T-helper 1 cell (primary cell): ENCODE measurements at regions not wholly inside any gene's neighbourhood (a gene's known extent, or its start where the extent isn't known, plus 50 kb on each side); places are given as distances from the start of the nearest gene placed in this dataset.
"Not testable (repeated sequence)": the region's sequence is repeated elsewhere in the genome, so short reads cannot be mapped to it uniquely, and the experiment has no call there.

ENCODE experiments used
- DNase-seq, 5 donors: peaks; one replicate each; pipeline ENCODE4 v3.0.0-alpha.2; 2012 to 2020

- DNase-seq = no peak
Observed at GRCh38 chr5:166881802-166882201, 1409.6 kb upstream of the WWC1 start.

GRCh38 chr5:166883016-166883415, 1408.4 kb upstream of the WWC1 start:
- DNase-seq = no peak

GRCh38 chr5:166898166-166898565, 1393.3 kb upstream of the WWC1 start:
- no peak for DNase-seq

GRCh38 chr5:166899343-166899742, 1392.1 kb upstream of the WWC1 start:
- no peak for DNase-seq

GRCh38 chr5:166904571-166904970, 1386.9 kb upstream of the WWC1 start:
- DNase-seq = no peak

- no peak for DNase-seq
Observed at GRCh38 chr5:166906991-166907713, 1384.3 kb upstream of the WWC1 start.

GRCh38 chr5:166909040-166909439, 1382.4 kb upstream of the WWC1 start:
- no peak for DNase-seq

GRCh38 chr5:166909926-166910325, 1381.5 kb upstream of the WWC1 start:
- DNase-seq = no peak

GRCh38 chr5:166910995-166911394, 1380.5 kb upstream of the WWC1 start:
- no peak for DNase-seq

GRCh38 chr5:166916021-166916420, 1375.4 kb upstream of the WWC1 start:
- DNase-seq = no peak

- DNase-seq = no peak
Observed at GRCh38 chr5:166926138-166926537, 1365.3 kb upstream of the WWC1 start.

- DNase-seq = not testable (repeated sequence)
Observed at GRCh38 chr5:166926806-166927475, 1364.5 kb upstream of the WWC1 start.

- no peak for DNase-seq
Observed at GRCh38 chr5:166936351-166936750, 1355.1 kb upstream of the WWC1 start.

GRCh38 chr5:166938071-166938470, 1353.4 kb upstream of the WWC1 start:
- no peak for DNase-seq

- no peak for DNase-seq
Observed at GRCh38 chr5:166942948-166943347, 1348.5 kb upstream of the WWC1 start.

GRCh38 chr5:166947045-166947444, 1344.4 kb upstream of the WWC1 start:
- DNase-seq = no peak

- DNase-seq = no peak
Observed at GRCh38 chr5:166948679-166949078, 1342.8 kb upstream of the WWC1 start.

- no peak for DNase-seq
Observed at GRCh38 chr5:166952048-166952447, 1339.4 kb upstream of the WWC1 start.

GRCh38 chr5:166957782-166958181, 1333.7 kb upstream of the WWC1 start:
- no peak for DNase-seq

- DNase-seq = no peak
Observed at GRCh38 chr5:166959766-166960165, 1331.7 kb upstream of the WWC1 start.

- no peak for DNase-seq
Observed at GRCh38 chr5:166961028-166961427, 1330.4 kb upstream of the WWC1 start.

GRCh38 chr5:166961913-166962312, 1329.5 kb upstream of the WWC1 start:
- no peak for DNase-seq

- no peak for DNase-seq
Observed at GRCh38 chr5:166962461-166962860, 1329.0 kb upstream of the WWC1 start.

GRCh38 chr5:166963596-166963995, 1327.8 kb upstream of the WWC1 start:
- no peak for DNase-seq
